IMR-90 (cell line): ENCODE measurements at regions not wholly inside any gene's neighbourhood (a gene's known extent, or its start where the extent isn't known, plus 50 kb on each side); places are given as distances from the start of the nearest gene placed in this dataset.

Experiments used
- ATAC-seq: fragments of 200-7000 bp; cut with Tn5 transposase; 2 replicates; pipeline ENCODE4 v1.9.1; 2020; ENCODE audit warnings: low read depth, mild to moderate bottlenecking, moderate library complexity
- BruUV-seq: library from RNA; stranded (reverse); fragments of 400-500 nt; replicated peaks from 2 replicates; lab custom pipeline; 2021; lab: Mats Ljungman, UMichigan
- CTCF ChIA-PET: fragments of 300-600 bp; formaldehyde crosslinking; extraction: SDS; loops from one replicate; lab custom pipeline; 2021; ENCODE audit warnings: antibody characterized with exemption; lab: Yijun Ruan, JAX
- POLR2A ChIA-PET: fragments of 300-600 bp; sonication (Branson Sonifier 250); formaldehyde crosslinking; loops from one replicate; lab custom pipeline; 2022; ENCODE audit warnings: antibody characterized with exemption; ENCODE audit not compliant: unreplicated experiment; lab: Charles Lee
- DNase-seq: peaks from one replicate; pipeline ENCODE4 v3.0.0; 2013
- H2AFZ ChIP-seq: replicated peaks from 2 replicates; pipeline ENCODE3; 2013; ENCODE audit warnings: low read length, mild to moderate bottlenecking; ENCODE audit not compliant: poor library complexity
- H2AK5ac ChIP-seq: 2 replicates; pipeline ENCODE4 v1.6.1; 2013; ENCODE audit warnings: low read depth, low read length, inconsistent platforms
- H2AK9ac ChIP-seq: replicated peaks from 2 replicates; pipeline ENCODE3; 2013; ENCODE audit warnings: mild to moderate bottlenecking, low read depth, low read length, moderate library complexity; ENCODE audit not compliant: poor library complexity
- H2BK120ac ChIP-seq: 2 replicates; pipeline ENCODE4 v1.6.1; 2013; ENCODE audit warnings: low read depth, low read length, inconsistent platforms
- H2BK15ac ChIP-seq: 3 replicates; pipeline ENCODE4 v1.6.1; 2013; ENCODE audit warnings: low read depth, low read length, inconsistent platforms
- H2BK20ac ChIP-seq: 2 replicates; pipeline ENCODE4 v1.6.1; 2013; ENCODE audit warnings: low read depth, mild to moderate bottlenecking, inconsistent platforms, low read length, moderate library complexity
- H2BK5ac ChIP-seq: 2 replicates; pipeline ENCODE4 v1.6.1; 2013; ENCODE audit warnings: mild to moderate bottlenecking, low read depth, low read length, inconsistent platforms; ENCODE audit not compliant: poor library complexity, severe bottlenecking
- H3K14ac ChIP-seq: replicated peaks from 2 replicates; pipeline ENCODE4 v1.6.1; 2013; ENCODE audit warnings: low read depth, low read length, inconsistent platforms
- H3K18ac ChIP-seq: 2 replicates; pipeline ENCODE4 v1.6.1; 2013; ENCODE audit warnings: low read depth, low read length, control low read depth
- H3K23ac ChIP-seq: 2 replicates; pipeline ENCODE4 v1.6.1; 2013; ENCODE audit warnings: low read depth, low read length, inconsistent platforms
- H3K27ac ChIP-seq: 2 replicates; pipeline ENCODE4 v1.5.1; 2013; ENCODE audit warnings: mild to moderate bottlenecking, control low read depth, low read length; ENCODE audit not compliant: insufficient read depth
- H3K27me3 ChIP-seq: 2 replicates; pipeline ENCODE4 v1.6.1; 2013; ENCODE audit warnings: low read length; ENCODE audit not compliant: control insufficient read depth, insufficient read depth
- H3K36me3 ChIP-seq: 2 replicates; pipeline ENCODE4 v1.6.1; 2013; ENCODE audit warnings: low read length, mixed read lengths; ENCODE audit not compliant: control insufficient read depth, insufficient read depth
- H3K4ac ChIP-seq: 2 replicates; pipeline ENCODE4 v1.6.1; 2013; ENCODE audit warnings: low read depth, low read length, inconsistent platforms
- H3K4me1 ChIP-seq: 2 replicates; pipeline ENCODE4 v1.6.1; 2013; ENCODE audit warnings: low read length, mixed read lengths; ENCODE audit not compliant: control insufficient read depth, insufficient read depth
- H3K4me2 ChIP-seq: 2 replicates; pipeline ENCODE4 v1.6.1; 2013; ENCODE audit warnings: low read depth, mild to moderate bottlenecking, control low read depth, low read length, moderate library complexity
- H3K4me3 ChIP-seq: 2 replicates; pipeline ENCODE4 v1.5.1; 2013; ENCODE audit warnings: low read depth, mild to moderate bottlenecking, control low read depth, low read length, moderate library complexity; ENCODE audit not compliant: insufficient read depth
- H3K56ac ChIP-seq: 2 replicates; pipeline ENCODE4 v1.6.1; 2013; ENCODE audit warnings: low read length, inconsistent platforms; ENCODE audit not compliant: insufficient read depth; ENCODE audit errors: extremely low read depth
- H3K79me1 ChIP-seq, 2 experiments: 2 replicates each; pipeline ENCODE4 v1.6.1; 2013; ENCODE audit warnings: low read length in 2 of 2, inconsistent platforms in 1 of 2, low read depth in 1 of 2
- H3K9ac ChIP-seq: 2 replicates; pipeline ENCODE4 v1.6.1; 2013; ENCODE audit warnings: low read depth, low read length, control low read depth
- H3K9me1 ChIP-seq: 2 replicates; pipeline ENCODE4 v1.6.1; 2013; ENCODE audit warnings: low read length, inconsistent platforms; ENCODE audit not compliant: insufficient read depth
- H3K9me3 ChIP-seq: 2 replicates; pipeline ENCODE4 v1.6.1; 2013; ENCODE audit warnings: low read length; ENCODE audit not compliant: control insufficient read depth, insufficient read depth
- H4K20me1 ChIP-seq: 2 replicates; pipeline ENCODE4 v1.6.1; 2013; ENCODE audit warnings: low read length, inconsistent platforms; ENCODE audit not compliant: insufficient read depth
- H4K5ac ChIP-seq: 2 replicates; pipeline ENCODE4 v1.6.1; 2013; ENCODE audit warnings: mild to moderate bottlenecking, low read depth, low read length, control low read depth
- H4K8ac ChIP-seq, 2 experiments: 2 replicates each; pipeline ENCODE4 v1.6.1; 2013; ENCODE audit warnings: low read depth in 2 of 2, low read length in 2 of 2, control low read depth in 1 of 2, inconsistent platforms in 1 of 2
- H4K91ac ChIP-seq: 2 replicates; pipeline ENCODE4 v1.6.1; 2013; ENCODE audit warnings: low read depth, low read length, inconsistent platforms; ENCODE audit not compliant: insufficient read depth
- CEBPB ChIP-seq: IDR thresholded peaks from 2 replicates; pipeline ENCODE4 v1.6.1; 2012; ENCODE audit warnings: low read depth, low read length, improper control_type of control experiment
- dilution Hi-C: fragments of 300-500 bp; cut with HindIII; formaldehyde crosslinking; loops from one replicate; pipeline ENCODE4 v1.14.3; 2018; ENCODE audit warnings: low sequenced_read_pairs; ENCODE audit not compliant: unreplicated experiment
- in situ Hi-C: fragments of 300-500 bp; cut with MboI; formaldehyde crosslinking; loops from 3 replicates; pipeline ENCODE4 v1.14.3; 2019; ENCODE audit warnings: low sequenced_read_pairs, inconsistent platforms, mixed read lengths
- intact Hi-C: fragments of 100-400 bp; cut with micrococcal nuclease; formaldehyde crosslinking; loops from 2 replicates; pipeline ENCODE4 v1.10.0; 2022
- TF ChIP-seq, protein P1 (sequence below): fragments of 150-350 bp; IDR thresholded peaks from 2 replicates; pipeline ENCODE4 v1.6.1; 2017; ENCODE audit warnings: mild to moderate bottlenecking, antibody characterized with exemption, low read length, low read depth

GRCh38 chr6:140590641-140591040 lies 1216.2 kb upstream of the CITED2 start:
- Histone ChIP-seq H3K56ac (no peak overlapping the region), H2BK15ac (no peak overlapping the region), H3K4me2 (no peak overlapping the region), H2AK9ac (no peak overlapping the region), H3K36me3 (no peaks in the 10 kb centered on the region), H2AK5ac (no peak overlapping the region), H3K9me1 (no peaks in the 10 kb centered on the region), H3K14ac (no peak overlapping the region), H3K27me3 (no peaks in the 10 kb centered on the region), H3K4me1 (no peaks in the 10 kb centered on the region), H4K91ac (no peak overlapping the region), H4K5ac (no peak overlapping the region), H3K4me3 (no peak overlapping the region), H4K8ac (0 out of 4 replicates have a peak overlapping the region, but pooled peaks of 1 of the 2 experiments have one; percentile 19), H3K9me3 (no peaks in the 10 kb centered on the region; the same call in 1 of the 2 replicates), H3K79me1 (no peaks in the 10 kb centered on the region), H2BK120ac (0 out of 2 replicates have a peak overlapping the region, but pooled peaks have one; percentile 2), H2BK5ac (peak overlapping the region; percentile 78), H3K9ac (no peak overlapping the region), H4K20me1 (no peaks in the 10 kb centered on the region), H3K18ac (no peak overlapping the region), H3K4ac (no peak overlapping the region), H3K27ac (no peak overlapping the region), H2BK20ac (no peak overlapping the region), H2AFZ (no peak overlapping the region), H3K23ac (no peak overlapping the region)
- ChIA-PET POLR2A (no interaction called here), CTCF (no interaction called here)
- in situ Hi-C loops (no loop called here), dilution Hi-C loops (no loop called here), intact Hi-C loops (no loop called here)
- no TSS peak for BruUV-seq
- peak; percentile 54 for DNase-seq
- TF ChIP-seq, protein P1, sequence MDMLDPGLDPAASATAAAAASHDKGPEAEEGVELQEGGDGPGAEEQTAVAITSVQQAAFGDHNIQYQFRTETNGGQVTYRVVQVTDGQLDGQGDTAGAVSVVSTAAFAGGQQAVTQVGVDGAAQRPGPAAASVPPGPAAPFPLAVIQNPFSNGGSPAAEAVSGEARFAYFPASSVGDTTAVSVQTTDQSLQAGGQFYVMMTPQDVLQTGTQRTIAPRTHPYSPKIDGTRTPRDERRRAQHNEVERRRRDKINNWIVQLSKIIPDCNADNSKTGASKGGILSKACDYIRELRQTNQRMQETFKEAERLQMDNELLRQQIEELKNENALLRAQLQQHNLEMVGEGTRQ = no peak
- peak; percentile 70 for TF ChIP-seq CEBPB
- peak; percentile 51; the same call in 1 of the 2 replicates for ATAC-seq
